MM.1S (cell line): ENCODE measurements at regions not wholly inside any gene's neighbourhood (a gene's known extent, or its start where the extent isn't known, plus 50 kb on each side); places are given as distances from the start of the nearest gene placed in this dataset.

Experiments used
- DNase-seq: peaks from one replicate; pipeline ENCODE4 v3.0.0-alpha.2; 2015
- H2AFZ ChIP-seq: fragments of 300-600 bp; sonication (generic); 2 replicates; pipeline ENCODE4 v1.6.0; 2016; ENCODE audit warnings: antibody characterized with exemption, low read length
- H3F3A ChIP-seq: fragments of 300-600 bp; sonication (generic); 2 replicates; pipeline ENCODE4 v1.6.1; 2016; ENCODE audit warnings: mild to moderate bottlenecking, antibody characterized with exemption, low read length, moderate library complexity, mixed read lengths; ENCODE audit not compliant: insufficient read depth
- H3K27ac ChIP-seq: fragments of 300-600 bp; sonication (generic); 2 replicates; pipeline ENCODE4 v1.5.1; 2016; ENCODE audit warnings: mild to moderate bottlenecking, low read length
- H3K27me3 ChIP-seq: fragments of 300-600 bp; sonication (generic); replicated peaks from 2 replicates; pipeline ENCODE4 v1.6.0; 2016; ENCODE audit warnings: low read length; ENCODE audit not compliant: insufficient read depth
- H3K36me3 ChIP-seq: fragments of 300-600 bp; sonication (generic); replicated peaks from 2 replicates; pipeline ENCODE4 v1.6.1; 2016; ENCODE audit warnings: mild to moderate bottlenecking, low read length, mixed read lengths; ENCODE audit not compliant: insufficient read depth
- H3K4me1 ChIP-seq: fragments of 300-600 bp; sonication (generic); 2 replicates; pipeline ENCODE4 v1.6.1; 2016; ENCODE audit warnings: low read length, mixed read lengths
- H3K4me2 ChIP-seq: fragments of 300-600 bp; sonication (generic); 2 replicates; pipeline ENCODE4 v1.6.0; 2016; ENCODE audit warnings: low read depth, low read length
- H3K4me3 ChIP-seq: fragments of 300-600 bp; sonication (generic); 2 replicates; pipeline ENCODE4 v1.5.1; 2016; ENCODE audit warnings: low read length, mixed read lengths
- H3K79me2 ChIP-seq: fragments of 300-600 bp; sonication (generic); 2 replicates; pipeline ENCODE4 v1.6.1; 2016; ENCODE audit warnings: mixed run types, low read length, mixed read lengths
- H3K9ac ChIP-seq: fragments of 300-600 bp; sonication (generic); 2 replicates; pipeline ENCODE4 v1.6.1; 2016; ENCODE audit warnings: low read length, mixed read lengths
- H3K9me2 ChIP-seq: fragments of 300-600 bp; sonication (generic); replicated peaks from 2 replicates; pipeline ENCODE4 v1.6.1; 2016; ENCODE audit warnings: mild to moderate bottlenecking, low read length, mixed read lengths; ENCODE audit not compliant: insufficient read depth
- H3K9me3 ChIP-seq: fragments of 300-600 bp; sonication (generic); replicated peaks from 2 replicates; pipeline ENCODE4 v1.6.1; 2016; ENCODE audit warnings: mild to moderate bottlenecking, low read length, mixed read lengths; ENCODE audit not compliant: insufficient read depth
- H4K20me1 ChIP-seq: fragments of 300-600 bp; sonication (generic); 2 replicates; pipeline ENCODE4 v1.6.1; 2016; ENCODE audit warnings: mild to moderate bottlenecking, low read length, moderate library complexity, mixed read lengths; ENCODE audit not compliant: insufficient read depth
- EZH2 ChIP-seq: fragments of 300-600 bp; sonication (generic); optimal IDR thresholded peaks from 2 replicates; pipeline ENCODE3; 2017; ENCODE audit warnings: low read depth, mild to moderate bottlenecking, antibody characterized with exemption, low read length, mixed read lengths
- EZH2phosphoT487 ChIP-seq: fragments of 300-600 bp; sonication (generic); IDR thresholded peaks from 2 replicates; pipeline ENCODE4 v1.6.1; 2018; ENCODE audit warnings: antibody characterized with exemption, low read length
- TF ChIP-seq, protein P1 (sequence below): fragments of 300-600 bp; sonication (generic); IDR thresholded peaks from 2 replicates; pipeline ENCODE4 v1.5.1; 2016; ENCODE audit warnings: antibody characterized with exemption, low read length, mixed read lengths

GRCh38 chr15:29455530-29455929 lies 185.9 kb upstream of the NSMCE3 start:
- Histone ChIP-seq H3K4me2 (no peak overlapping the region), H3K79me2 (no peaks in the 10 kb centered on the region)

GRCh38 chr15:29455055-29455454 lies 185.4 kb upstream of the NSMCE3 start:
- Histone ChIP-seq H3K4me3 (no peak overlapping the region), H3K36me3 (no peaks in the 10 kb centered on the region), H3K27ac (no peak overlapping the region), H3K9me2 (no peaks in the 10 kb centered on the region), H3K9ac (no peak overlapping the region), H3K4me2 (no peak overlapping the region), H2AFZ (no peak overlapping the region), H3K27me3 (no peaks in the 10 kb centered on the region), H3K9me3 (no peaks in the 10 kb centered on the region), H3K79me2 (no peaks in the 10 kb centered on the region), H3K4me1 (peaks cover 8% of the 10 kb centered on the region), H4K20me1 (no peaks in the 10 kb centered on the region), H3F3A (no peaks in the 10 kb centered on the region)
- DNase-seq: no peak
- no peak for TF ChIP-seq EZH2
- TF ChIP-seq, protein P1, sequence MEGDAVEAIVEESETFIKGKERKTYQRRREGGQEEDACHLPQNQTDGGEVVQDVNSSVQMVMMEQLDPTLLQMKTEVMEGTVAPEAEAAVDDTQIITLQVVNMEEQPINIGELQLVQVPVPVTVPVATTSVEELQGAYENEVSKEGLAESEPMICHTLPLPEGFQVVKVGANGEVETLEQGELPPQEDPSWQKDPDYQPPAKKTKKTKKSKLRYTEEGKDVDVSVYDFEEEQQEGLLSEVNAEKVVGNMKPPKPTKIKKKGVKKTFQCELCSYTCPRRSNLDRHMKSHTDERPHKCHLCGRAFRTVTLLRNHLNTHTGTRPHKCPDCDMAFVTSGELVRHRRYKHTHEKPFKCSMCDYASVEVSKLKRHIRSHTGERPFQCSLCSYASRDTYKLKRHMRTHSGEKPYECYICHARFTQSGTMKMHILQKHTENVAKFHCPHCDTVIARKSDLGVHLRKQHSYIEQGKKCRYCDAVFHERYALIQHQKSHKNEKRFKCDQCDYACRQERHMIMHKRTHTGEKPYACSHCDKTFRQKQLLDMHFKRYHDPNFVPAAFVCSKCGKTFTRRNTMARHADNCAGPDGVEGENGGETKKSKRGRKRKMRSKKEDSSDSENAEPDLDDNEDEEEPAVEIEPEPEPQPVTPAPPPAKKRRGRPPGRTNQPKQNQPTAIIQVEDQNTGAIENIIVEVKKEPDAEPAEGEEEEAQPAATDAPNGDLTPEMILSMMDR: no peak
- TF ChIP-seq EZH2phosphoT487: no peak

More at GRCh38 chr15:29455530-29455929, 185.9 kb upstream of the NSMCE3 start:
- Histone ChIP-seq H3K9me2 (no peaks in the 10 kb centered on the region), H4K20me1 (no peaks in the 10 kb centered on the region), H3K27ac (no peak overlapping the region), H2AFZ (no peak overlapping the region), H3K4me1 (peaks cover 8% of the 10 kb centered on the region), H3K4me3 (no peak overlapping the region), H3K9ac (no peak overlapping the region), H3K36me3 (no peaks in the 10 kb centered on the region), H3F3A (no peaks in the 10 kb centered on the region), H3K27me3 (no peaks in the 10 kb centered on the region), H3K9me3 (no peaks in the 10 kb centered on the region)
- no peak for DNase-seq
- TF ChIP-seq EZH2 (no peak), EZH2phosphoT487 (no peak)
- TF ChIP-seq, protein P1: no peak

DNA sequence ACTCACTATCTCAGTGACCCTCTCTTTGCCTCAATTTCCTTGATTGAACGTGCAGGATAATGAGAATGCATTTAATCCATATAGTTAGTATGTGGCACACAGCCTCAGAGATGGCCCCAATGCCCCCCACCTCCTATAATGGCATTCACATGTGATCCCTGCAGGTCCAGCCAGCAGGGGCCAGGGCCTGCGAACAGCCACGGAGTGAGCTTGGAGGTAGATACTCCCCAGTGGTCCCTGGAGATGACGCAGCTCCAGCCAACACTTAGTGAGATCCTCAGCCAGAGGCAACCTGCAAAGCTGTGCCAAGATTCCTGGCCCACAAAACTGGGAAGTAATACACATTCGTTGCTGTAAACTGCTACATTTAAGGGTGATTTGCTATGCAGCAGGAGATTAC lies 184.9 kb upstream of the NSMCE3 start:
- no peak for DNase-seq
- peaks cover 8% of the 10 kb centered on the region for H3K4me1 ChIP-seq
- no peak overlapping the region for H2AFZ ChIP-seq
- no peaks in the 10 kb centered on the region for H3F3A ChIP-seq
- TF ChIP-seq, protein P1: no peak
- H3K36me3 ChIP-seq: no peaks in the 10 kb centered on the region
- H3K79me2 ChIP-seq: no peaks in the 10 kb centered on the region
- H3K27me3 ChIP-seq: no peaks in the 10 kb centered on the region
- no peak overlapping the region for H3K4me2 ChIP-seq
- H3K27ac ChIP-seq: no peak overlapping the region
- H4K20me1 ChIP-seq: no peaks in the 10 kb centered on the region
- no peak overlapping the region for H3K9ac ChIP-seq
- no peaks in the 10 kb centered on the region for H3K9me3 ChIP-seq
- no peaks in the 10 kb centered on the region for H3K9me2 ChIP-seq
- H3K4me3 ChIP-seq: no peak overlapping the region
